Activated naive CD8-positive, alpha-beta T cell treated with anti-CD3 and anti-CD28 coated beads, Interleukin-2, amount 10 ng/mL, durations not matched to agents 7 days and 5 days (primary cell): ENCODE measurements at regions not wholly inside any gene's neighbourhood (a gene's known extent, or its start where the extent isn't known, plus 50 kb on each side); places are given as distances from the start of the nearest gene placed in this dataset.
A peak's percentile ranks its signal among the peaks of the same experiment; 100 is the strongest.
"Not testable (repeated sequence)": the region's sequence is repeated elsewhere in the genome, so short reads cannot be mapped to it uniquely, and the experiment has no call there.

Experiments used
- ATAC-seq: fragments of 150-1000 bp; cut with Tn5 transposase; one replicate; pipeline ENCODE4 v1.10.0; 2021; ENCODE audit warnings: low read depth, moderate library complexity
- POLR2A ChIA-PET: fragments of 350-600 bp; sonication (Branson Sonifier 250); formaldehyde crosslinking; loops from one replicate; lab custom pipeline; 2021; ENCODE audit warnings: antibody characterized with exemption; lab: Charles Lee
- DNase-seq: peaks from one replicate; pipeline ENCODE4 v3.0.0; 2021
- H3K27ac Mint-ChIP-seq: one replicate; pipeline ENCODE4 v1.8.0; 2022; ENCODE audit warnings: mild to moderate bottlenecking, mixed read lengths
- H3K27me3 Mint-ChIP-seq: one replicate; pipeline ENCODE4 v1.8.0; 2022; ENCODE audit warnings: mild to moderate bottlenecking, moderate library complexity, mixed read lengths
- H3K36me3 Mint-ChIP-seq: one replicate; pipeline ENCODE4 v1.8.0; 2021; ENCODE audit warnings: mild to moderate bottlenecking, mixed read lengths
- H3K4me1 Mint-ChIP-seq: one replicate; pipeline ENCODE4 v1.8.0; 2021; ENCODE audit warnings: mixed read lengths
- H3K4me3 Mint-ChIP-seq: one replicate; pipeline ENCODE4 v1.8.0; 2022; ENCODE audit warnings: mild to moderate bottlenecking, moderate library complexity, mixed read lengths
- H3K9me3 Mint-ChIP-seq: one replicate; pipeline ENCODE4 v1.8.0; 2021; ENCODE audit warnings: mixed read lengths

GRCh38 chr15:25242166-25242879 is 196.5 kb downstream of the UBE3A start:
- Mint-ChIP-seq H3K4me3 (no peak overlapping the region), H3K4me1 (no peaks in the 10 kb centered on the region), H3K27me3 (no peaks in the 10 kb centered on the region), H3K9me3 (peaks cover 10% of the 10 kb centered on the region), H3K36me3 (no peaks in the 10 kb centered on the region), H3K27ac (no peak overlapping the region)
- ATAC-seq: no peak
- DNase-seq: no peak
- POLR2A ChIA-PET: no interaction called here

- no peak overlapping the region for H3K4me3 Mint-ChIP-seq
- H3K4me1 Mint-ChIP-seq: no peaks in the 10 kb centered on the region
- no peak overlapping the region for H3K27ac Mint-ChIP-seq
- ATAC-seq (no peak), DNase-seq (no peak)
- no peaks in the 10 kb centered on the region for H3K27me3 Mint-ChIP-seq
- peaks cover 8% of the 10 kb centered on the region for H3K9me3 Mint-ChIP-seq
- no peaks in the 10 kb centered on the region for H3K36me3 Mint-ChIP-seq
- POLR2A ChIA-PET: no interaction called here
Observed at GRCh38 chr15:25242957-25243799, 195.6 kb downstream of the UBE3A start.

- no peaks in the 10 kb centered on the region for H3K36me3 Mint-ChIP-seq
- ATAC-seq (no peak), DNase-seq (peak; percentile 3)
- peaks cover 5% of the 10 kb centered on the region for H3K9me3 Mint-ChIP-seq
- H3K4me1 Mint-ChIP-seq: no peaks in the 10 kb centered on the region
- no peak overlapping the region for H3K4me3 Mint-ChIP-seq
- POLR2A ChIA-PET: no interaction called here
- H3K27ac Mint-ChIP-seq: no peak overlapping the region
- H3K27me3 Mint-ChIP-seq: no peaks in the 10 kb centered on the region
Observed at GRCh38 chr15:25243800-25244097, 195.1 kb downstream of the UBE3A start.

GRCh38 chr15:25244731-25245585 is 193.9 kb downstream of the UBE3A start:
- Mint-ChIP-seq H3K4me3 (no peak overlapping the region), H3K27ac (no peak overlapping the region), H3K36me3 (no peaks in the 10 kb centered on the region), H3K4me1 (no peaks in the 10 kb centered on the region), H3K27me3 (no peaks in the 10 kb centered on the region), H3K9me3 (peaks cover 5% of the 10 kb centered on the region)
- POLR2A ChIA-PET: no interaction called here
- no peak for ATAC-seq
- peak; percentile 15 for DNase-seq

GRCh38 chr15:25245801-25246622 is 192.8 kb downstream of the UBE3A start:
- DNase-seq: peak; percentile 10

GRCh38 chr15:25246641-25247406 is 192.0 kb downstream of the UBE3A start:
- DNase-seq (peak; percentile 0), ATAC-seq (no peak)
- H3K27me3 Mint-ChIP-seq: no peaks in the 10 kb centered on the region
- no peak overlapping the region for H3K27ac Mint-ChIP-seq
- peaks cover 5% of the 10 kb centered on the region for H3K9me3 Mint-ChIP-seq
- no peak overlapping the region for H3K4me3 Mint-ChIP-seq
- POLR2A ChIA-PET: no interaction called here
- H3K4me1 Mint-ChIP-seq: no peaks in the 10 kb centered on the region
- H3K36me3 Mint-ChIP-seq: no peaks in the 10 kb centered on the region

More at GRCh38 chr15:25245801-25246622, 192.8 kb downstream of the UBE3A start:
- H3K27ac Mint-ChIP-seq: no peak overlapping the region
- H3K36me3 Mint-ChIP-seq: no peaks in the 10 kb centered on the region
- POLR2A ChIA-PET: no interaction called here
- no peak for ATAC-seq
- peaks cover 5% of the 10 kb centered on the region for H3K9me3 Mint-ChIP-seq
- H3K4me3 Mint-ChIP-seq: no peak overlapping the region
- H3K27me3 Mint-ChIP-seq: no peaks in the 10 kb centered on the region
- no peaks in the 10 kb centered on the region for H3K4me1 Mint-ChIP-seq

GRCh38 chr15:25247407-25248038 is 191.3 kb downstream of the UBE3A start:
- Mint-ChIP-seq H3K4me3 (no peak overlapping the region), H3K27ac (no peak overlapping the region), H3K9me3 (peaks cover 8% of the 10 kb centered on the region), H3K4me1 (no peaks in the 10 kb centered on the region), H3K27me3 (no peaks in the 10 kb centered on the region), H3K36me3 (no peaks in the 10 kb centered on the region)
- DNase-seq: no peak
- ATAC-seq: no peak
- POLR2A ChIA-PET: no interaction called here

- H3K27me3 Mint-ChIP-seq, H3K9me3 Mint-ChIP-seq, H3K36me3 Mint-ChIP-seq, H3K4me1 Mint-ChIP-seq, POLR2A ChIA-PET, ATAC-seq, H3K27ac Mint-ChIP-seq, H3K4me3 Mint-ChIP-seq: not testable (repeated sequence)
- peak; percentile 2 for DNase-seq
Observed at GRCh38 chr15:25248087-25248486, 190.7 kb downstream of the UBE3A start.

- ATAC-seq (no peak), DNase-seq (peak; percentile 4)
- H3K9me3 Mint-ChIP-seq: peaks cover 9% of the 10 kb centered on the region
- H3K27me3 Mint-ChIP-seq: no peaks in the 10 kb centered on the region
- no peak overlapping the region for H3K27ac Mint-ChIP-seq
- H3K36me3 Mint-ChIP-seq: no peaks in the 10 kb centered on the region
- POLR2A ChIA-PET: no interaction called here
- H3K4me1 Mint-ChIP-seq: no peaks in the 10 kb centered on the region
- H3K4me3 Mint-ChIP-seq: no peak overlapping the region
Observed at GRCh38 chr15:25248583-25249235, 190.1 kb downstream of the UBE3A start.

- Mint-ChIP-seq H3K27ac (no peak overlapping the region), H3K4me3 (no peak overlapping the region), H3K27me3 (no peaks in the 10 kb centered on the region), H3K9me3 (peaks cover 14% of the 10 kb centered on the region), H3K36me3 (no peaks in the 10 kb centered on the region), H3K4me1 (no peaks in the 10 kb centered on the region)
- DNase-seq (peak; percentile 12), ATAC-seq (no peak)
- POLR2A ChIA-PET: no interaction called here
Observed at GRCh38 chr15:25249236-25250010, 189.4 kb downstream of the UBE3A start.

GRCh38 chr15:25250011-25250596 is 188.7 kb downstream of the UBE3A start:
- no peaks in the 10 kb centered on the region for H3K4me1 Mint-ChIP-seq
- H3K4me3 Mint-ChIP-seq: no peak overlapping the region
- POLR2A ChIA-PET: no interaction called here
- no peaks in the 10 kb centered on the region for H3K27me3 Mint-ChIP-seq
- DNase-seq: peak; percentile 2
- peaks cover 15% of the 10 kb centered on the region for H3K9me3 Mint-ChIP-seq
- no peak for ATAC-seq
- H3K36me3 Mint-ChIP-seq: no peaks in the 10 kb centered on the region
- H3K27ac Mint-ChIP-seq: no peak overlapping the region
